CD4-positive, alpha-beta T cell treated with Interleukin-4 for 4 hours (primary cell): ENCODE measurements at regions not wholly inside any gene's neighbourhood (a gene's known extent, or its start where the extent isn't known, plus 50 kb on each side); places are given as distances from the start of the nearest gene placed in this dataset.
"Not testable (repeated sequence)": the region's sequence is repeated elsewhere in the genome, so short reads cannot be mapped to it uniquely, and the experiment has no call there.

Experiments used
- DNase-seq: peaks from one replicate; pipeline ENCODE4 v3.0.0-alpha.2; 2020

GRCh38 chr2:212858496-212858895, 292.9 kb downstream of the IKZF2 start:
- no peak for DNase-seq

GRCh38 chr2:212854771-212855170, 296.6 kb downstream of the IKZF2 start:
- no peak for DNase-seq

GRCh38 chr2:212854116-212854515, 297.3 kb downstream of the IKZF2 start:
- no peak for DNase-seq

GRCh38 chr2:212845941-212846340, 305.5 kb downstream of the IKZF2 start:
- no peak for DNase-seq

GRCh38 chr2:212843409-212844199, 305.0 kb upstream of the ERBB4 start:
- DNase-seq, result no peak

GRCh38 chr2:212842544-212843185, 304.1 kb upstream of the ERBB4 start:
- DNase-seq, result no peak

- no peak for DNase-seq
Observed at GRCh38 chr2:212841460-212841859, 302.9 kb upstream of the ERBB4 start.

- no peak for DNase-seq
Observed at GRCh38 chr2:212832211-212833195, 293.9 kb upstream of the ERBB4 start.

GRCh38 chr2:212831671-212832199, 293.1 kb upstream of the ERBB4 start:
- no peak for DNase-seq

GRCh38 chr2:212816267-212816666, 277.7 kb upstream of the ERBB4 start:
- DNase-seq, result no peak

- no peak for DNase-seq
Observed at GRCh38 chr2:212815453-212815852, 276.9 kb upstream of the ERBB4 start.

GRCh38 chr2:212814941-212815340, 276.3 kb upstream of the ERBB4 start:
- DNase-seq, result no peak

GRCh38 chr2:212811921-212812320, 273.3 kb upstream of the ERBB4 start:
- no peak for DNase-seq

- DNase-seq, result no peak
Observed at GRCh38 chr2:212811036-212811805, 272.6 kb upstream of the ERBB4 start.

GRCh38 chr2:212797484-212798205, 259.0 kb upstream of the ERBB4 start:
- no peak for DNase-seq

- no peak for DNase-seq
Observed at GRCh38 chr2:212794471-212794870, 255.9 kb upstream of the ERBB4 start.

GRCh38 chr2:212791569-212791968, 253.0 kb upstream of the ERBB4 start:
- no peak for DNase-seq

- DNase-seq, result not testable (repeated sequence)
Observed at GRCh38 chr2:212786088-212786487, 247.5 kb upstream of the ERBB4 start.

- DNase-seq, result peak; percentile 48
Observed at GRCh38 chr2:212777020-212777491, 238.5 kb upstream of the ERBB4 start.

- no peak for DNase-seq
Observed at GRCh38 chr2:212773808-212774339, 235.3 kb upstream of the ERBB4 start.

- no peak for DNase-seq
Observed at GRCh38 chr2:212770240-212770639, 231.6 kb upstream of the ERBB4 start.
